ENCODE measurements at regions not wholly inside any gene's neighbourhood (a gene's known extent, or its start where the extent isn't known, plus 50 kb on each side); places are given as distances from the start of the nearest gene placed in this dataset.
A peak's percentile ranks its signal among the peaks of the same experiment; 100 is the strongest.

DNA sequence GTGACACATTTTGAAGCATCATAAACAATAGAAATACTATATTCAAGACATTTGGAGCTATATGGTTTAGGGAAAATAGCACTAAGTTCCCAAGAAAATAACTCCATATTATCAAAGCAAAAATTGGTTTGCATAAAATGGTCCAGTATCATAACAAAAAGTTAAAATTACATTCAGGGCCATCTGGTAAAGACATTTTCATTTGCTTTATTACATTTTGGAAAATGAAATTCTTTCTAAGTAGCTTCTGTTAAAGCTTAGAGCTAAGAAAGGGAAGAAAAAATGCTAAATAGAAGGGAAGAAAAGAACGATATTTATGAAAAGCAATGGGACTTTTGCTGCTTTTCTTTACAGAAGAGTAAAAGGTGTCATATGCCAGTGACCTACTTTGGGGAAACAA is 155.4 kb upstream of the GOT2 start (continued):
- TF ChIP-seq NFYA (IDR thresholded peaks at IDR 0.05; ENCODE audit: borderline replicate concordance, low read depth, low read length) (no peak), CHD1 (IDR thresholded peaks at IDR 0.05; ENCODE audit: low read depth, low read length) (no peak), CHD4 (IDR thresholded peaks at IDR 0.05) (no peak), RFX5 (IDR thresholded peaks at IDR 0.05; ENCODE audit: low read depth, low read length) (no peak), IRF4 (IDR thresholded peaks at IDR 0.05; ENCODE audit: low read depth, low read length) (no peak), MTA3 (IDR thresholded peaks at IDR 0.05; ENCODE audit: borderline replicate concordance, low read length) (no peak), HDGF (IDR thresholded peaks at IDR 0.05) (no peak), ZNF622 (IDR thresholded peaks at IDR 0.05) (no peak)

- FAIRE-seq (no peak), ATAC-seq (peak; percentile 73), DNase-seq (ENCODE audit: low read depth, low spot score) (no peak)
- H2AFZ ChIP-seq (ENCODE audit: control insufficient read depth, low read depth, low read length), result no peak overlapping the region
- WGBS (ENCODE audit: insufficient coverage, insufficient replicate concordance, low lambda C conversion rate, missing lambda C conversion rate), result 0% methylated on average over 5 of the region's 5 CpGs
- H3K9ac ChIP-seq (ENCODE audit: control insufficient read depth, insufficient read depth, low read length), result no peak overlapping the region
- no peak overlapping the region for H3K4me3 ChIP-seq
- H3K27me3 ChIP-seq (replicated peaks in 1 of 2; ENCODE audit: control insufficient read depth in 2 of 2, insufficient read depth in 2 of 2, low read length in 1 of 2), result no peaks in the 10 kb centered on the region
- in situ Hi-C loops (cut with MboI), result no loop called here
- no peaks in the 10 kb centered on the region for H3K36me3 ChIP-seq (ENCODE audit: control insufficient read depth in 2 of 2, insufficient read depth in 2 of 2, low read length in 1 of 2)
- H3K4me2 ChIP-seq (ENCODE audit: control insufficient read depth, insufficient read depth), result no peak overlapping the region
- H3K9me3 ChIP-seq (replicated peaks; ENCODE audit: control insufficient read depth, insufficient read depth, low read length), result no peaks in the 10 kb centered on the region
- no TSS peak for BruUV-seq (replicated peaks)
- TF ChIP-seq EED (IDR thresholded peaks at IDR 0.05; ENCODE audit: low read depth) (0 out of 2 replicates have a peak, but pooled peaks have one; percentile 26), ESRRA (IDR thresholded peaks at IDR 0.05; ENCODE audit: low read length) (no peak), ASH2L (IDR thresholded peaks at IDR 0.05; ENCODE audit: borderline replicate concordance, low read depth) (no peak), IKZF2 (IDR thresholded peaks at IDR 0.05) (0 out of 4 replicates have a peak, but pooled peaks of 1 of the 2 experiments have one; percentile 16), BRCA1 (IDR thresholded peaks at IDR 0.05; ENCODE audit: low read depth, low read length) (no peak)
- ChIA-PET POLR2A (interaction anchor here (1.2 kb wide), 1 partner anchor 31 kb away, joined by 4 read pairs; no protein-coding TSS in a partner anchor), CTCF (interaction anchor here (1.3 to 5.6 kb wide), 3 partner anchors 31 to 42 kb away, joined by 4 to 44 read pairs (median 22); no protein-coding TSS in a partner anchor), SMC1A (ENCODE audit: uncharacterized antibody, unreplicated experiment) (interaction anchor here (0.6 to 7.9 kb wide), 9 partner anchors 15 to 49 kb away, joined by 3 to 124 read pairs (median 5); no protein-coding TSS in a partner anchor), RAD21 (ENCODE audit: unreplicated experiment) (interaction anchor here (1.1 to 2.8 kb wide), 2 partner anchors 23 to 32 kb away, joined by 3 to 13 read pairs; no protein-coding TSS in a partner anchor)
- H3K4me1 ChIP-seq (ENCODE audit: control insufficient read depth, insufficient read depth, low read length), result peaks cover 5% of the 10 kb centered on the region; the same call in 1 of the 2 replicates
- no peaks in the 10 kb centered on the region for H3K79me2 ChIP-seq (ENCODE audit: control insufficient read depth, insufficient read depth, low read length)
- no peaks in the 10 kb centered on the region for H4K20me1 ChIP-seq (ENCODE audit: control insufficient read depth, insufficient read depth)
- intact Hi-C loops (cut with micrococcal nuclease; ENCODE audit: unreplicated experiment), result no loop called here
- no peak overlapping the region for H3K27ac ChIP-seq (ENCODE audit: control insufficient read depth, insufficient read depth)
Measured at GRCh38 chr16:58885528-58886170, 151.5 kb upstream of the GOT2 start.
